22Rv1 (cell line): ENCODE measurements at regions not wholly inside any gene's neighbourhood (a gene's known extent, or its start where the extent isn't known, plus 50 kb on each side); places are given as distances from the start of the nearest gene placed in this dataset.

Experiments
- ZFX ChIP-seq: fragments of 450-650 bp; IDR thresholded peaks from 2 replicates; pipeline ENCODE4 v1.6.1; 2017; ENCODE audit warnings: antibody characterized with exemption, borderline replicate concordance
- TF ChIP-seq, protein P1 (sequence below): fragments of 450-650 bp; IDR thresholded peaks from 2 replicates; pipeline ENCODE4 v1.5.1; 2017; ENCODE audit warnings: mild to moderate bottlenecking

DNA sequence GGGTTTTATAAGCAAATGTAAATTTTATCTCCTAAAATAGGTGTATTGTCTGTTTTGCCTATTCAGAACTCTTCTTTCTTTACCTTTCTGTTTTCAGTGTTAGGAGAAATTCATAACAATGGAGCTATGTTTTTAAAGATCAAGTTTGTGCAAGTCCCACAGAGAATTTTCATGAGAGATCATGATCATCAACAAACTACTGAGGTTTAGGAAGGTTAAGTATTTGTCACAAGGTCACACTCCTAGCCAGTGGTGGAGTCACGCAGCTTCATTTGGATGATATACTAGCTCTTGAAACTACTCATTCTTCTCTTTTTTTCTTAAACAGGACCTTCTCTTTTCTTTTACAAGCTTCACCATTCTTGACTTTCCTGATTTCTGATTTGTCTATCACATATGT is 892.6 kb upstream of the FRG1 start:
- TF ChIP-seq, protein P1, sequence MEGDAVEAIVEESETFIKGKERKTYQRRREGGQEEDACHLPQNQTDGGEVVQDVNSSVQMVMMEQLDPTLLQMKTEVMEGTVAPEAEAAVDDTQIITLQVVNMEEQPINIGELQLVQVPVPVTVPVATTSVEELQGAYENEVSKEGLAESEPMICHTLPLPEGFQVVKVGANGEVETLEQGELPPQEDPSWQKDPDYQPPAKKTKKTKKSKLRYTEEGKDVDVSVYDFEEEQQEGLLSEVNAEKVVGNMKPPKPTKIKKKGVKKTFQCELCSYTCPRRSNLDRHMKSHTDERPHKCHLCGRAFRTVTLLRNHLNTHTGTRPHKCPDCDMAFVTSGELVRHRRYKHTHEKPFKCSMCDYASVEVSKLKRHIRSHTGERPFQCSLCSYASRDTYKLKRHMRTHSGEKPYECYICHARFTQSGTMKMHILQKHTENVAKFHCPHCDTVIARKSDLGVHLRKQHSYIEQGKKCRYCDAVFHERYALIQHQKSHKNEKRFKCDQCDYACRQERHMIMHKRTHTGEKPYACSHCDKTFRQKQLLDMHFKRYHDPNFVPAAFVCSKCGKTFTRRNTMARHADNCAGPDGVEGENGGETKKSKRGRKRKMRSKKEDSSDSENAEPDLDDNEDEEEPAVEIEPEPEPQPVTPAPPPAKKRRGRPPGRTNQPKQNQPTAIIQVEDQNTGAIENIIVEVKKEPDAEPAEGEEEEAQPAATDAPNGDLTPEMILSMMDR, result no peak
- TF ChIP-seq ZFX, result no peak
